ENCODE measurements at regions not wholly inside any gene's neighbourhood (a gene's known extent, or its start where the extent isn't known, plus 50 kb on each side); places are given as distances from the start of the nearest gene placed in this dataset.

DNA sequence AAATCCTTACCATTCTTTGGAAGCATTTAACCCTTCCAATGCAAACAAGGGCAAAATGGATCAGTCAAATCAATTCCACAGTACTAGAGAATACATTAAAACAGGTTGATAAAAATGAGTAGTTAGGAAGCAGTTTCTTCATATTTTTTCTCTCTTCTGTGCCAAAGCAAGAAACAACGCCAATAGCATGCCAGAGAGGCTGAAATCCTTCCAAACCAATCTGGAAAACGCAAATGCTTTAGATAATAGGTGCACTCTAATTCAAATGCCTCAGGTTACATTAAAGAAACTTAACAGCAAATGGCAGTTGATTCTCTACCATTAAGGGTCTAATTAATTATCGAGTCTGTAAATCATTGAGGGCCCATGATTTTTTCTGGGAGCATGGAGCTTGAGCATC lies 755.2 kb downstream of the C6orf118 start:
- H3K4me3 ChIP-seq (replicated peaks in 1 of 3; ENCODE audit: insufficient read depth in 1 of 3, low read depth in 2 of 3, low read length in 3 of 3) = no peak overlapping the region
- TF ChIP-seq ARNT2 (CRISPR knock-in tag; IDR thresholded peaks at IDR 0.05; ENCODE audit: low read depth) (no peak), MEF2D (CRISPR knock-in tag; IDR thresholded peaks at IDR 0.05) (no peak), KLF6 (CRISPR knock-in tag; IDR thresholded peaks at IDR 0.05) (no peak), ZNF232 (CRISPR knock-in tag; IDR thresholded peaks at IDR 0.05; ENCODE audit: borderline replicate concordance) (no peak), HMG20B (CRISPR knock-in tag; conservative IDR thresholded peaks at IDR 0.05) (no peak), ZNF747 (CRISPR knock-in tag; IDR thresholded peaks at IDR 0.05; ENCODE audit: borderline replicate concordance) (no peak), RFX5 (IDR thresholded peaks at IDR 0.05; ENCODE audit: low read depth, low read length) (no peak), ZNF354B (CRISPR knock-in tag; IDR thresholded peaks at IDR 0.05) (no peak), CERS6 (CRISPR knock-in tag; IDR thresholded peaks at IDR 0.05) (no peak)
- TF ChIP-seq, protein P1, sequence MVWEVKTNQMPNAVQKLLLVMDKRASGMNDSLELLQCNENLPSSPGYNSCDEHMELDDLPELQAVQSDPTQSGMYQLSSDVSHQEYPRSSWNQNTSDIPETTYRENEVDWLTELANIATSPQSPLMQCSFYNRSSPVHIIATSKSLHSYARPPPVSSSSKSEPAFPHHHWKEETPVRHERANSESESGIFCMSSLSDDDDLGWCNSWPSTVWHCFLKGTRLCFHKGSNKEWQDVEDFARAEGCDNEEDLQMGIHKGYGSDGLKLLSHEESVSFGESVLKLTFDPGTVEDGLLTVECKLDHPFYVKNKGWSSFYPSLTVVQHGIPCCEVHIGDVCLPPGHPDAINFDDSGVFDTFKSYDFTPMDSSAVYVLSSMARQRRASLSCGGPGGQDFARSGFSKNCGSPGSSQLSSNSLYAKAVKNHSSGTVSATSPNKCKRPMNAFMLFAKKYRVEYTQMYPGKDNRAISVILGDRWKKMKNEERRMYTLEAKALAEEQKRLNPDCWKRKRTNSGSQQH (CRISPR knock-in tag; IDR thresholded peaks at IDR 0.05; ENCODE audit: low read depth) = no peak
- no peaks in the 10 kb centered on the region for H3K36me3 ChIP-seq (replicated peaks in 1 of 2; ENCODE audit: control insufficient read depth in 1 of 2, insufficient read depth in 2 of 2, low read length in 2 of 2)
- FAIRE-seq = no peak
- no peak overlapping the region for H3K27ac ChIP-seq (ENCODE audit: extremely low read length, insufficient read depth, low read length)
- peaks cover 91% of the 10 kb centered on the region for H3K9me3 ChIP-seq (ENCODE audit: low read length)
- no peak for DNase-seq (ENCODE audit: low spot score)
- no peaks in the 10 kb centered on the region for H4K20me1 ChIP-seq (ENCODE audit: insufficient read depth, low read length)
- H2AFZ ChIP-seq (ENCODE audit: low read length) = no peak overlapping the region
- intact Hi-C loops (cut with micrococcal nuclease; ENCODE audit: unreplicated experiment) = no loop called here
- no TSS peak for BruUV-seq (replicated peaks)
- in situ Hi-C loops (cut with HindIII; ENCODE audit: extremely low pct_ligation_motif_present, low pct_unique_long_range_greater_than_20kb) = no loop called here
- no peak overlapping the region for H3K4me2 ChIP-seq (ENCODE audit: low read depth, low read length)
- WGBS (ENCODE audit: low lambda C conversion rate) = 0% methylated on average over 3 of the region's 3 CpGs
- no peak for ATAC-seq
- no peaks in the 10 kb centered on the region for H3K79me2 ChIP-seq (ENCODE audit: insufficient read depth, low read length)
- ChIA-PET POLR2A (no interaction called here), CTCF (ENCODE audit: low intra/inter-chr PET ratio, low total read pairs) (no interaction called here)
- H3K27me3 ChIP-seq (ENCODE audit: control insufficient read depth in 1 of 2, insufficient read depth in 2 of 2, low read length in 2 of 2) = no peaks in the 10 kb centered on the region; a peak in 1 of 5 replicates
- H3K4me1 ChIP-seq (ENCODE audit: insufficient read depth, low read length) = no peaks in the 10 kb centered on the region
- H3K9ac ChIP-seq (ENCODE audit: insufficient read depth, low read depth, low read length) = no peak overlapping the region

Measured in HepG2 (cell line).